ENCODE measurements at regions not wholly inside any gene's neighbourhood (a gene's known extent, or its start where the extent isn't known, plus 50 kb on each side); places are given as distances from the start of the nearest gene placed in this dataset.
"Not testable (repeated sequence)": the region's sequence is repeated elsewhere in the genome, so short reads cannot be mapped to it uniquely, and the experiment has no call there.

DNA sequence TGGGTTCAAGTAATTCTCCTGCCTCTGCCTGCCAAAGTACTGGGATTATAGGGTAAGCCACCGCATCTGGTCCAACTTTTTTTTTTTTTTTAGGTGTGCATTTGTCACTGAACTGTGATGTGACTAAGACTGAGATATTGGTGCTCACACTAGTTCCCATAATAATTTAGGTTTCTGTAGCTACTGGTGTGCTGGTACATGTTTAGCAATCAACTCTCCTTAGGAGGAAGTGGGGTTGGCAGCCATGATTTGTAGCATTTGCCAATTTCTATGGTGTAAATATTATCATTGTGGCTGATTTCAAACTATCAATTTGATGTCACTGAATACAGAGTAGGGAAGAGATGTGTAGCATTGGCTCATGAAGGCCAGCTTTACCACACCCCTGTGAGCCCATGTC lies 372.7 kb downstream of the EDEM1 start:
- DNase-seq: no peak

DNA sequence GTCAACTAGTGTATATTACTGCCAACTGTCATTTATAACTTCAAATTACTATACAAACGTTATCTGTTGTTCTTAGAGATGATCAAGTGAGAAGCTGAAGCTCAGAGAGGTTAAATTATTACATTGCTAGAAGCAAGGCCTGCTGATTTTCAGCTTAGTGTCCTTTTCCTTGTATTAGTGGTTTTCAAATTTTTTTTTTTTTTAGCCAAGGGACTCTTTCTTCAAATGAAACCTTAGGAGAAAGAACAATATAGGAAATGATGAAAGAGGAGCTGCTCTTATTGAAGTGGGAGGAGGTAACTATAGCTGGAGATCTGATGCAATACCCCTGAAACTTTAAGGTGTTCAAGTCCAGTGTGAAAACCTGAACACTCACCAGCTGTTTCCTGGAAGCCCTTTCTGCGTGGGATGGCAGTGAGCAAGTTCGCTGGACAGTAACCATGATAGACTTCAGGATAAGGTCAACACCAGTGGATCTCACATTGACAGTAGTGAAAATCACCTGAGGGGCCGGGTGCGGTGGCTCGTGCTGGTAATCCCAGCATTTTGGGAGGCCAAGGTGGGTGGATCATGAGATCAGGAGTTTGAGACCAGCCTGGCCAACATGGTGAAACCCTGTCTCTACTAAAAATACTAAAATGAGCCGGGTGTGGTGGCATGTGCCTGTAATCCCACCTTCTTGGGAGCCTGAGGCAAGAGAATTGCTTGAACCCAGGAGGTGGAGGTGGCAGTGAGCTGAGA lies 376.2 kb downstream of the EDEM1 start:
- no peak for DNase-seq

DNA sequence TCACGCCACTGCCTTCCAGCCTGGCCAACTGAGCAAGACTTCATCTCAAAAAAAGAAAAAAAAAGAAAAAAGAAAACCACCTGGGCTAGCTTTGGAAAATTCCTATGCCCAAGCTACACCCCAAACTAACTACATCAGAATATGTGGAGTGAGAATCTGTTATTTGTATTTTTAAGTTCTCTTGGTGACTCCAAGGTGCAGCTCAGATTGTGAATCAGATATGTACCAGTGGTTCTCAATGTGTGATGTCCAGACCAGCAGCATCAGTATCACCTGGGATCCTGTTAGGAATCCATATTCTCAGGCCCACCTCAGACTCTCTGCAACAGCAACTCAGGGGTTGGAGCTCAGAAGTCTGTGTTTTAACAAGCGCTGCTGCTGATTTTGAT lies 376.8 kb downstream of the EDEM1 start:
- DNase-seq: no peak

DNA sequence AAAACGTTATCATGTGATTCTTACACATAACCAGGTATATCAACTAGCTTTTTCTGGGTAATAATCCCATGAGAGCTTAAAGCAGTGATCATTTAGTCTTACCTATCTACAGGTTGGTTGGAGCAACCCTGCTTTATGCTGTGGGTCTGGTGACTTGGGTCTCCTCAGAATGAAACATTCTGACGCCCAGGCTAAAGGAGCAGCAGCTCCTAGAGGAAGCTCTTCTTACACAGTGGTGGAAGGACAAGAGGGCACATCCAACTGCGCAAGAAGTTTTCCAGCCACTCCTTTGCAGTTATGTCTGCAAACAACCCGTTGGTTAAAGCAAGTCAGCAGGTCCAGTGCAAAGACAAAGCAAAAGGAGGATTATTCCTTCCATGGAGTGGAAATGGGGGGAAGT lies 377.5 kb downstream of the EDEM1 start:
- no peak for DNase-seq

DNA sequence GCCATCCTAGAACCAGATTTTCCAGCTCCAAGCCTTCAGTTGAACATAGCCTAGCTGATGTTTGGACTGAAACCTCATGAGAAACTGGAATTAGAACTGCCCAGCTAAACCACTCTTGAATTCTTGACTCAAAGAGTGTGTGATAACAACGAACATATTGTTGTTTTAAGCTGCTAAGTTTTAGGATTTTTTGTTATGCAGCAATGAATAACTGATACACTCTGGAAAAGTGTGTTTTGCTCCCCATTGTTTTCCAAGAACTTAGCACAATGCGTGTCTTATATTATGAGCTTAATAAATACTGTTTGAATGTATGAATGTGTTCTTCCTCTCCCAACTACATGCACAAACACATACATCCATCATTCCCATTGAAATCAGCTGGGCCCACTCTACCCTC lies 379.6 kb downstream of the EDEM1 start:
- DNase-seq: no peak

DNA sequence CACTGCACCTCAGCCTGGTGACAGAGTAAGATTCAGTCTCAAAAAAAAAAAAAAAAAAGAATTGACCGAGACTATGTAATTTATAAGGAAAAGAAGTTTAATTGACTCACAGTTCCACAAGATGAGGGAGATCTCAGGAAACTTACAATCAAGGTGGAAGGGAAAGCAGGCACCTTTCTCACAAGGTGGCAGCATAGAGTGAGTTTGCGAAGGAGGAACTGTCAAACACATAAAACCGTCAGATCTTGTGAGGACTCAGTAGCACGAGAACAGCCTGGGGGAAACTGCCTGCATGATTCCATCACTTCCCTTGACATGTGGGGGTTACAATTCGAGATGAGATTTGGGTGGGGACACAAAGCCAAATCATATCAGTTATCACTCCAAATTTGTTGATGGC lies 380.9 kb downstream of the EDEM1 start:
- DNase-seq: peak in 1 of 2 experiments; percentile 44

DNA sequence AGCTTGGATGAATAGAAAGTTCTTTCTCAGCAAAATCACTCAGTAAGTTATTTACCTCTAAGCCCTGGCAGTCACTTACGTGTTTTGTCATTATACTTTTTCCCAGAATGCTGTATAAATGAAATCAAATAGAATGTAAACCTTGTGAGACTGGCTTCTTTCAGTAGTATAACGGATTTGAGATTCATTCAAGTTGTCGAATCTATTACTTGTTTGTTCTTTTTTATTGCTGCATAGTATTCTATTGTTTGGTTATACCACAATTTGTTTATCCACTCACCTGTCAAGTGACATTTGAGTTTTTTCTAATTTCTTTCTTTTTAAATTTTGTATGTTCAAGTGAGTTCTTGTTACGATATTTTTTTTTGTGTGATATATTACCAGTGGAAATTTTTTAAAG lies 381.6 kb downstream of the EDEM1 start:
- no peak for DNase-seq

DNA sequence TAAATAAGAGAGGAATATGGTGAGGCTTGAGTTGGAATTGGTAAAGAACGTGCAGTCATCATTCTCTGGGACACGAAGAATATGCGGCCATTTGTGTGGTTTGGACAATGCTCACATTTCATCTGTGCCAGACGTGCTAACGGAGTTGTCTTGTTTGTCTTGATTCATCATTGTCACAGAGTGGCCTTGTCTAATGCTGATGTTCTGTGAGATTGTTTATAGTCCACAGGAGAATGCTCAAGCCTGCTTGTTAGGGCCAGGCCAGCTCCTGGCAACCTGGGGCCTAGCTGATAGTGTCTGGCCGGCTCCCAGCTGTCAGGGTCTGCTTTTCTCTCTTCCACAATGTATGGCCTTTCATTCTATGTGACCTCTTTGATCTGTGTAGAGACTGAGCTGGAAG lies 384.7 kb downstream of the EDEM1 start:
- DNase-seq: no peak

DNA sequence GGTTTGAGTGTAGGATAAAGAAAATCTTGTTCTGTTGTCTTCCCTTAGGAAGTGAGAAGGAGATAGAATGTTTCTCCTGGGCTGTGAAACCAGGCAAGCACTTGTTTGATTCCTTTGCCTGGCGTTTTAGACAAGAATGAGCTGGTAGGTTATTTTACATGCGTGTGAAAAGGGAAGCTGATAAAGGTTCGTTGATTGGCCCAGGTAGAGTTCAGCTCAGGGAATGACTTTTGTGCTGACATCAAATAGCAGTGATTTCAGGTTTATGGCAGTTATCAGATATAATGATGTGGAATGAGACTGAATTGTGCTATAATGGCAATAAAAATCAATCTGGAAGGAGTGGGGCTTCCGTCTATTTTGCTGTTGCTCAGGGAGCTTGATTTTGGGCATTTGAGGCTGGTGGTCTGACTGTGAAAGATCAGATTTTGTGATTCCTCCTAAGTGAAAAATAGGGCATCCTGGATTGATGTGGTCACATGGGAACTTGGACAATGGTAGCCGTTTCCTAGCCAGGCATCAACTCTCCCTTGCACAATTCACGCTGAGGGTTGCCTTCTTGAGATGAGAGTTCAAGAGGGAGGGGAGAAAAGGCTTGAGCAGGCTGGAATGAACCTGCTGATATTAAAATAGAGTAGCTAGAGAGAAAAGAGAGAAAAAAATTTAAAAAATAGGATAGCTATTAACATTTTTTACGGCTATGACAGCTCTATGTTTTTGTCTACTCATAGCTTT lies 388.9 kb downstream of the EDEM1 start:
- DNase-seq: no peak

DNA sequence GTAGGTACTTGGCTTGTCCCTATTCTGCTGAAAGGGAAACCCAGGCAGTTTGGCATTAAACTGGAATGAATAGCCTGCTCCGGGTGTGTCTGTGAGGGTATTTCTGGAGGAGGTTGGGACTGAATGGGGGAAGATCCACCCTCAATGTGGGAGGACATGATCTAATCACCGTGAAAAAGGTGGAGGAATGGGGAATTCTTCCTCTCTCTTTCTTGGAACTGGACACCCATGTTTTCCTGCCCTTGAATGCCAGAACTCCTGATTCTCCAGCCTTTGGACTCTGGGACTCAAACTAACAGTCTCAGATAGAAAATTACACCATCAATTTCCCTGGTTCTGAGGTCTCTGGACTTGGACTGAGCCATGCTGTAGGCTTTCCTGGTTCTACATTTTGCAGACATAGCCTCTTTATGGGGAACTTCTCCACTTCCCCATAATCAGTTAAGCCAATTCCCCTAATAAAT lies 391.7 kb downstream of the EDEM1 start:
- no peak for DNase-seq

DNA sequence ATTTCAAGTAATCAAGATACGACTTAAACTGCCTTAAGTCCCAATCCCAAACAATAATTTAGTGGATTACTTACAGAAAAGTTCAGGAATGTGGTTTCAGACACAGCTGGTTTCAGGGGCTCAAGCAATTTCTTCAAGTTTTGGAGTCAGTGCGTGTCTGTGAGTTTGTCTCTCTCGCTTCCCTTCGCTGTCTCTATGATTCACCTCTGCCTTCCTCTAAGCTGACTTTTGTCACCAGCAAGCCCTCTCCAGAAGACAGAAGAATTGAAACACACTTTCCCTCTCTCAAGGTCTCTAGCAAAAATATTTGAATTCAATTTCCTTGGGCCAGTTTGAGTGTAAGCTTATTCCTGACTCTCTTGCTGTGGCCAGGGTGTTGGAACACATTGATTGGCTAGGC lies 392.4 kb downstream of the EDEM1 start:
- no peak for DNase-seq

DNA sequence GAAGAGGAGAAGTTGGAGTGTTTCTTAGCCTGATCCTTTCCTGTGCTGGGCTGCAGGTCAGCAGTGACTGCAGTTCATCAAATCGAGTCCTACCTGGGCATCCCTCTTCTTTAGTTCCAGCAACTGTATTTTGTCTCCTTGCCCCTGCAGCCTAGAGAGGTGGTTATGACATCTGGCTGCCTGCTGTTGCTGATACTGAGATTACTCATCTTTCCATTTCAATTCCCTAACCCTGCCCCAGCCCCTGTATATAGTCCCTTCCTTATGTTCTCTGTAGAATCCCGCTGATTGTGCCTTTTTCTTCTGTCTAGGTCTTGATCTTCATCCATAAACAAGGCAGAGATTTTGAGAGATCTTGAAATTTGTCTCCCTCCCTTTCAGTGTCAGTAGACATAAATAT lies 393.3 kb downstream of the EDEM1 start:
- no peak for DNase-seq

DNA sequence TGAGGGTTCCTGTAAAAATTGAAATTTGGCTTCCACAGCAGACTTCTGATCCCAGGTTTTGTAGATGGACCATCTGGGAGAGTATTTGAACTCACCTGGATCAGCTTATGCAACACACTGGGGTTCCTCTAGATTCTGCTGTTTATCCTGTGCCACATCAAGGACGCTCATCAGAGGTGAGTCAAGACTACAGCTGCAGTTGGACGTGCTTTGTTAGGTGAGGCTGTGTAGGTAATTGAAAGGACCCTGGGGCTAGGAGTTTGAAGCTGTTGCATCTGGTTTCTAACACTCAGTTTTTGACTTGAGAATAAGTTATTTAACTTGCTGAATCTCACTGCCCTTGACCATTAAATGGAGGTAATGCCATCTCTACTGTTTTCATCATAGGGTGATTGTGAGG lies 394.2 kb downstream of the EDEM1 start:
- no peak for DNase-seq

DNA sequence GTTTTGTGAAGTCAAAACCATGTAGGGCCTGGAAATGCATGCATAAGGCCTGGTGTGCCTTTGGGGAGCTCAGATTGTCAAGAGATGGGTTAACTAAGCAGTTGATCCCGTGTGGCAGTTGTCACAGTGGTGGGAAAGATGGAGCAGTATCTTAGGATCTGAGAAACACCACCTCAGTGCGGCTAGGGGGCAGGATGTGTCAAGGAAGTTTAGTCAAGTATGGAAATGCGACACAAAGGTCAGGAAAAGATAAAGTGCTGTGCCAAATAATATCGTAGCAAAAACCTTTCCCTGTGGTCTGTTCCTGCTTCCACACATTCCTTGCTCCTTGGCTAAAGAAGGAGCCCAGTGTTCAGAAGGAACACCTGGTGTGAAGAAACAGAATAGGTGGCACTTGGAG lies 396.4 kb downstream of the EDEM1 start:
- no peak for DNase-seq

DNA sequence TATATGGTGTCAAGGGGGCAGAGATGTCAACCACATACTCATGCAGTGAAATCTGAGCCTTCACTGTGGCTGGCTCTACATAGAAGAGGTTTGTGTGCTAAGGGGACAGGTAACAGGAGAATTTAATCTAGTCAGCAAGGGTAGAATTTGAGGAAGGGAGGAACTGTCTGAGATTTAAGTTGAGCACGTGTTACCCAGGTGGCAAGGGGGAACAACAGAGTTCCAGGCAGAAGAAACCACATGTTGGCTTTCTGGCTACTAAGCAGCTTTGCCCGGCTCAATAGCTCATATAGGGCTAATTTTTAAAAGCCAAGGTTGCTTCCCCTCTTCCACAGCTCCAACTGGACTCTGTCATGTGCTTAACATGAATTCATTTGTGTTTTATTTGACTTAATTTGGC lies 397.6 kb downstream of the EDEM1 start:
- no peak for DNase-seq

DNA sequence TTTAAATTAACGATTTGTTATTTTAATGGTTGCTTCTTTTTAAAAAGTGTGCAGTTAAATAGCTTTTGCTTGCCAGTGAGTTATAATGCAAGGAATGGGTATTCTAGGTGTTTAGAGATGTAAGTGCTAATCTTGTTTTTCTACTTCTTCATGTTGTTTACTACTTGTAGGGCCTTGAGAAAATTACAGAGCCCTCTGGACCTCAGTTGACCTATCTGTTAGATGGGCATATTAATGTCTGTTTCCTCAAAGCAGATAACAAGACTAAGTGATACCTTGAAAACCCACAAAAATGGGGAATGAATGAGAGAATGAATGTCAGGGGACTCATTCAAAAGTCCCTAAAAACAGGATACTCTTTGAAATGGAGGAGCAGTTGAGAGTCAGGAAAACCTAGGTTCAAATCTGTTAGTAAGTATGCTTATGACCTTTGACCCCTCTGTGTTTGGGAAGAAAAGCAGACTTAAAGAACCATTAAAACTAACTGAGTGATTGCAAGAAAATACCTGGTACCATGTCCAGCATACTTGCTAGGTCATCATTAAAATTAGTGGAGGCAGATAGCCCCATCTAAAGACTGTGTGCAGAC lies 419.5 kb downstream of the EDEM1 start:
- no peak for DNase-seq

DNA sequence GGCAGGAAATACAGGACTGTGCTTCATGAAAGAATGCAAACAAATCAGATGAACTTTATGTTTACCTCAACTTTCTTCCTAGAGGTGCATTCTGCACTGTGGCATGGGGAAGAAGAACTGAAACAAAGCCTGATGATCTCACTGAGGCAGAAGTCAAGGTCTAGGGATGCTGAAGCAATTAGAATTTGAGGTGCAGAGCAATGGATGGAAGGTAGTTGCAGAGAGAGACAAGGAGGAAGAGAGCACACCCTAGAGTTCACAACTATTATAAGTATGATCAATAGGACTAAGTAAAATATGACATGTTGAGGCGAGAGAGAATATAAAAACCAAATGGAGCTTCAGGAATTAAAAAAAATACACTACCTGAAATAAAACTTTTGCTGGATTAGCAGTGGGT lies 420.1 kb downstream of the EDEM1 start:
- DNase-seq: no peak

DNA sequence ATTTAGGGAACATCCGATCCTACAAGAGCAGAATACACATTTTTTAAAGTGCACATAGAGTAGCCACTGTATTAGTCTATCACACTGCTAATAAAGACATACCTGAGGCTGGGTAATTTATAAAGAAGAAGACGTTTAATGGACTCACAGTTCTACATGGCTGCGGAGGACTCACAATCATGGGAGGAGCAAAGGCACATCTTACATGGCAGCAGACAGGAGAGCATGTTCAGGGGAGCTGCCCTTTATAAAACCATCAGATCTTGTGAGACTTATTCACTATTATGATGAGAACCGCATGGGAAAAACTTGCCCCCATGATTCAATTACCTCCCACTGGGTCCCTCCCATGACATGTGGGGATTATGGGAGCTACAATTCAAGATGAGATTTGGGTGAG lies 421.5 kb downstream of the EDEM1 start:
- not testable (repeated sequence) for DNase-seq

DNA sequence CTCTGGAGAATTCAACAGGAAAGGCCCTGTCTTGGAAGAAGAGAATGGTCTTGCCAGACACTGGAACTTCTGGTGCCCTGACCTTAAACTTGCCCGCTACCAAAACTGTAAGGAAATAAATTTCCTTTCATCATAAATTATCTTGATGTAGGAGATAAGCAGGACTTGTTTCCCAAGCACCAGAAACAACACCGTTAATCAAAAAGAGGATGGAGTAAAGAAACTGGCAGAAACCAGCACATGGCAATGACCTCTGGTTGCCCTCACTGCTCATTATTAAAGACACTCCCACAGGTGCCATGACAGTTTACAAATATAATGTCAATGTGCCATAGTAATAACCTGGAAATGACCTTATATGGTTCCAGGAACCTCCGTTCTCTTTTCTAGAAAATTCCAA lies 426.1 kb downstream of the EDEM1 start:
- DNase-seq: no peak

DNA sequence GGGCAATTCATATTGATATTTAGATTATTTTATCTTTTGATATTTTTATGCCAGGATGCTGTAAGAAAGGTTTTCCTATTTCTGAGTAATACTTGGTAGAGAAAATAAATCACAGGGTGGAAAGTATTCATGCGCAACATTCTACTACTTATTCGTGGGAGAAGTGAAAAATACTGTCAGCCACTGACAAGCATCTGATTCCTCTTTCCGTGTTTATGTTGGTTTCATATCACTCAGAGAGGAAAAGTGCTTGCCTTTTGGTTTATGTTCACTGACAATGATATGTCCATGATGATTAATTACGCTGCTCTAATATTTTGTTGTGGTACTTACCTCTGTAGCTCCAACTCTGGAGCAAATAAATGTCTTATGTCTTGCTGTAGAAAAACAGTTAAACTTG lies 429.4 kb downstream of the EDEM1 start:
- no peak for DNase-seq

DNA sequence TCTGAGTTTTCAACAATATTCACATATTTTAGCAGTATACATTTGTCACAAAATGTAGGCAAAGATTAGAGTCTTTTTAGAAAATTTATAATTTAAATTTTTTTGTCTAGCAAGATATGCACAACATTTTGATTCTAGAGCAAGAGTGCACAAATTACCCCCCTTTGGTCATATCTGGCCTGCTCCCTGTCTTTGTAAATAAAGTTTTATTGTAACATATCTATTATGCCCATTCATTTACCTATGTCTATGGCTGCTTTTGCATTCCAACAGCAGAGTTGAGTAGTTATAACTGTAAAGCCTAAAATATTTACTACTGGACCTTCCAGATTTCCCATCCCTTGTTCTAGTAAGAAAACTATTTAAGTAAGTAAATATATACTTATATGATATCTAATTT lies 430.7 kb downstream of the EDEM1 start:
- DNase-seq: no peak

DNA sequence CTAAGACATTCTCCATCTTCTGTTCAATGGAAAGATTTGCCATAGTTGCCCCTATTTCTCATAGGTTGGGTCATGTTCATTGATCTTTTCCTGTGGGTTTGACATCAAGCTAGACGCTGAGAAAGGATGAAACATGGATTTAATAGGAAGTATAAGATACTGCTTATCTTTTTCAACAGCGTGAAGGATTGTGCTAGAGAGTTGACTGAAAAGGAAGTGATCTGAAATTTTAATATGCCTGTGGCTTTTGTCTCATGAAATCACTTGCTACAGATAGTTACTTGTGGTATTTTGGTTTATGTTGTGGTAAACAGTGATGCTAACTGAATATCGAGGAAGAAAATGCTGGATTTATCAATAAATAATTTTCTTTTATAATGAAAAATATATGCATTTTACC lies 442.9 kb downstream of the EDEM1 start:
- DNase-seq: no peak

DNA sequence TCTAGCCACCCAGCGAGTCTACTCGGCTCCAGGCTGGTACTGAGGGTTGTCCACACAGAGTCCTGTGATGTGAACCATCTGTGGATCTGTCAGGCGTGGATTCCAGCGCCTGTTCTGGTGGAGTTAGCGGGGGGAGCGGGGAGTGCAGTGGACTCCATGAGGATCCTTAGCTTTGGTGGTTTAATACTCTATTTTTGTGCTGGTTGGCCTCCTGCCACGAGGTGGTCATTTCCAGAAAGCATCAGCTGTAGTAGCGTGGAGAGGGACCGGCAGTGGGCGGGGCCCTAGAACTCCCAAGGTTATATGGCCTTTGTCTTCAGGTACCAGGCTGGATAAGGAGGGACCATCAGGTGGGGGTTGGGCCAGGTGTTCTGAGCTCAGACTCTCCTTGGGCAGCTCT lies 446.5 kb downstream of the EDEM1 start:
- no peak for DNase-seq

DNA sequence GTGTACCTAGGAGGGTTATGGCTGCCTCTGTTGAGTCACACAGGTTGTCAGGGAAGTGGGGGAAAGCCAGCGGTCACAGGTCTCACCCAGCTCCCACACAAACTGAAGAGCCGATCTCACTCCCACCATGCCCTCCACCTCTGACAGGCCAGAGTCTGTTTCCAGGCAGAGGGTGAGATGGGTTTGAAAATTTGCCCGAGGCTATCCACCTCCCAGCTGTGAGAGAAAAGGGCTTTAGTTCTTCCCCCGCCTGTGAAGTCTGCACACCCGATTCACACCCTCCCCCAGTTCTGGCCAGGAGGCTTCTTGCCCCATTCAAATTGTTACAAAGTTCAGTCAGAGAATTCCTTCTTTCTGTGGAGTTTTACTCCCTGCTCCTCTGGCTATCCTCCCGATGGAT lies 446.9 kb downstream of the EDEM1 start:
- DNase-seq: no peak
